ENCODE measurements at regions not wholly inside any gene's neighbourhood (a gene's known extent, or its start where the extent isn't known, plus 50 kb on each side); places are given as distances from the start of the nearest gene placed in this dataset.

DNA sequence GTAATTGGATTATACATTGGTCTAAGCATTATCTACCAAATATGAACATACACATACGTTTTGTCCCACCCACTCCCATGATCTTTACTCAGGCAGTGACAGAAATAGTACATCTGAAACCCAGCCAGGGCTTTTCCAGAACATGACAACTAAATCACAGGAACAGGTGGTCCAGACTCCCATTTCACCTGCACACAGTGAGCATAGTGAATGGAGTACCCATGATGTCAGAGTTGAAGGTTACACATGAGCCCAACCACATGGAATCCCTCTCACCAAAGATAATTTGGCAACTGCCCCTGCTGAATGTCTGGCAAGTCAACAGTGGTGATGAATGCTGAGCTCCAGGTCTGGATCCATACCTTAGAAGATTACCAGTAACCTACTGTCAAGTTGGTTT is 411.9 kb upstream of the LUZP2 start:
- TF ChIP-seq, protein P1, sequence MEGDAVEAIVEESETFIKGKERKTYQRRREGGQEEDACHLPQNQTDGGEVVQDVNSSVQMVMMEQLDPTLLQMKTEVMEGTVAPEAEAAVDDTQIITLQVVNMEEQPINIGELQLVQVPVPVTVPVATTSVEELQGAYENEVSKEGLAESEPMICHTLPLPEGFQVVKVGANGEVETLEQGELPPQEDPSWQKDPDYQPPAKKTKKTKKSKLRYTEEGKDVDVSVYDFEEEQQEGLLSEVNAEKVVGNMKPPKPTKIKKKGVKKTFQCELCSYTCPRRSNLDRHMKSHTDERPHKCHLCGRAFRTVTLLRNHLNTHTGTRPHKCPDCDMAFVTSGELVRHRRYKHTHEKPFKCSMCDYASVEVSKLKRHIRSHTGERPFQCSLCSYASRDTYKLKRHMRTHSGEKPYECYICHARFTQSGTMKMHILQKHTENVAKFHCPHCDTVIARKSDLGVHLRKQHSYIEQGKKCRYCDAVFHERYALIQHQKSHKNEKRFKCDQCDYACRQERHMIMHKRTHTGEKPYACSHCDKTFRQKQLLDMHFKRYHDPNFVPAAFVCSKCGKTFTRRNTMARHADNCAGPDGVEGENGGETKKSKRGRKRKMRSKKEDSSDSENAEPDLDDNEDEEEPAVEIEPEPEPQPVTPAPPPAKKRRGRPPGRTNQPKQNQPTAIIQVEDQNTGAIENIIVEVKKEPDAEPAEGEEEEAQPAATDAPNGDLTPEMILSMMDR (IDR thresholded peaks at IDR 0.05): no peak
- no peak for TF ChIP-seq EZH2 (IDR thresholded peaks at IDR 0.05)

Data from neural progenitor cell (in vitro differentiated cells).